Astrocyte (in vitro differentiated cells and primary cell): ENCODE measurements at regions not wholly inside any gene's neighbourhood (a gene's known extent, or its start where the extent isn't known, plus 50 kb on each side); places are given as distances from the start of the nearest gene placed in this dataset.

Source experiments
- EZH2 ChIP-seq: IDR thresholded peaks from 2 replicates; pipeline ENCODE4 v1.6.1; 2012; ENCODE audit warnings: mild to moderate bottlenecking, low read length, inconsistent platforms; ENCODE audit not compliant: insufficient read depth
- TF ChIP-seq, protein P1 (sequence below): IDR thresholded peaks from 2 replicates; pipeline ENCODE4 v1.5.1; 2011; ENCODE audit warnings: low read depth, mild to moderate bottlenecking, inconsistent platforms, low read length, moderate library complexity; ENCODE audit not compliant: insufficient read depth

DNA sequence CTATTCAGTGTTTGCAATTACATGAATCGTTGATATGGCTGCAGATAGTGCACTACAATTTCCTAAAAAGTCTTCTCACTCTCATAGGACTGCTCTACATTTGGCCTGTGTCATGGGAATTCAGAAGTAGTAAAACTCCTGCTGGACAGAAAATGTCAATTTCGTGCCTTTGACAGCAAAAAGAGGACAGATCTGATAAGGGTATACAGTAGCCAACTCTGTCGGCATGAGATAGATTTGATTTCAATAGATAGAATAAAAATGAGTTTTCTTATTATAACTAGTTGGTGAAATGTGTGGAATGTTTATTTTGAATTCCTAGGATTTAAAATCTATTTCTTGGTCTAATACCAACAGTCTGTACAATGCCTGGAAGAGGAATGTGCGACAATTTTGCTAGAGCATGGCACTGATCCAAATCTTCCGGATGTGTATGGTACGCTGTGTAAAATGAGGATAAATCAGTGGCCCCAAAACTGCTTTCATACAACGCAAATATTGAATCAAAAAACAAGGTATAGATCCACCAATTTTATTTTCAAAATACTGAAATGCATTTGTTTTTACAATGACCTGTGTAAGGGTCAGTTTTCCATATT, 133.5 kb upstream of the CDK13 start:
- TF ChIP-seq, protein P1, sequence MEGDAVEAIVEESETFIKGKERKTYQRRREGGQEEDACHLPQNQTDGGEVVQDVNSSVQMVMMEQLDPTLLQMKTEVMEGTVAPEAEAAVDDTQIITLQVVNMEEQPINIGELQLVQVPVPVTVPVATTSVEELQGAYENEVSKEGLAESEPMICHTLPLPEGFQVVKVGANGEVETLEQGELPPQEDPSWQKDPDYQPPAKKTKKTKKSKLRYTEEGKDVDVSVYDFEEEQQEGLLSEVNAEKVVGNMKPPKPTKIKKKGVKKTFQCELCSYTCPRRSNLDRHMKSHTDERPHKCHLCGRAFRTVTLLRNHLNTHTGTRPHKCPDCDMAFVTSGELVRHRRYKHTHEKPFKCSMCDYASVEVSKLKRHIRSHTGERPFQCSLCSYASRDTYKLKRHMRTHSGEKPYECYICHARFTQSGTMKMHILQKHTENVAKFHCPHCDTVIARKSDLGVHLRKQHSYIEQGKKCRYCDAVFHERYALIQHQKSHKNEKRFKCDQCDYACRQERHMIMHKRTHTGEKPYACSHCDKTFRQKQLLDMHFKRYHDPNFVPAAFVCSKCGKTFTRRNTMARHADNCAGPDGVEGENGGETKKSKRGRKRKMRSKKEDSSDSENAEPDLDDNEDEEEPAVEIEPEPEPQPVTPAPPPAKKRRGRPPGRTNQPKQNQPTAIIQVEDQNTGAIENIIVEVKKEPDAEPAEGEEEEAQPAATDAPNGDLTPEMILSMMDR: no peak
- TF ChIP-seq EZH2: no peak
